Fibroblast of villous mesenchyme (primary cell): ENCODE measurements at regions not wholly inside any gene's neighbourhood (a gene's known extent, or its start where the extent isn't known, plus 50 kb on each side); places are given as distances from the start of the nearest gene placed in this dataset.

Experiments used
- DNase-seq: peaks from one replicate; pipeline ENCODE4 v3.0.0-alpha.2; 2010; ENCODE audit warnings: low read depth
- H3K4me3 ChIP-seq: 2 replicates; pipeline ENCODE4 v1.5.1; 2011; ENCODE audit warnings: low read depth, mild to moderate bottlenecking, low read length
- TF ChIP-seq, protein P1 (sequence below): IDR thresholded peaks from 2 replicates; pipeline ENCODE4 v1.5.1; 2012; ENCODE audit warnings: low read depth, mild to moderate bottlenecking, low read length; ENCODE audit not compliant: insufficient read depth

DNA sequence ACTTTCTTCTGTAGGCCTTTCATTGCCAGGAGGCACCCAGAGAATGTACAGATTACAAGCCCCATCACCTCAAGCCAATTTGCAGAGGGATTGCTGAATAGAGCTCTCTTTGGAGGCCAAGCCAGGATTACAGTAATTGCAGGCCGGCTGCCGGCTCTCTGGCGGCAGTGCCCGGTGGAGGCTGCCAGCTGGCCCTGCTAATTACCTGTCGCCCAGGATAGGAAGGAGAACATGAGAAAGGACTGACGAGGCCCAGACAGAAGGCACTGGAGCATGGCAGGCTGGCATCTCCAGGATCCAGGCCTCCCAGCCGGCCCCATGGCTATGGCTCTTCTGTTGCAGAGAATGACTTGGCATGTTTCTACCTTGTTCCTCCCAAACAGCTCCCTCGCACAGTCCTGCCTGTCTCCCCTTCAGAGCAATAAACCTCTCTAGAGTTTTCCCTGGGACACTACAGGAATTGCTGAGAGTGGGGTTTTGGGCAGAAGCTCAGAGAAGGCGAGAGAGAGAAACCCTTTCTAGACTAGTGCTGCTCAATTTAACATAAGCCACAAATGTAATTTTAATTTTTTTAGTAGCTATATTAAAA, 273.6 kb upstream of the PROK2 start:
- no peak for DNase-seq
- no peak overlapping the region for H3K4me3 ChIP-seq
- TF ChIP-seq, protein P1, sequence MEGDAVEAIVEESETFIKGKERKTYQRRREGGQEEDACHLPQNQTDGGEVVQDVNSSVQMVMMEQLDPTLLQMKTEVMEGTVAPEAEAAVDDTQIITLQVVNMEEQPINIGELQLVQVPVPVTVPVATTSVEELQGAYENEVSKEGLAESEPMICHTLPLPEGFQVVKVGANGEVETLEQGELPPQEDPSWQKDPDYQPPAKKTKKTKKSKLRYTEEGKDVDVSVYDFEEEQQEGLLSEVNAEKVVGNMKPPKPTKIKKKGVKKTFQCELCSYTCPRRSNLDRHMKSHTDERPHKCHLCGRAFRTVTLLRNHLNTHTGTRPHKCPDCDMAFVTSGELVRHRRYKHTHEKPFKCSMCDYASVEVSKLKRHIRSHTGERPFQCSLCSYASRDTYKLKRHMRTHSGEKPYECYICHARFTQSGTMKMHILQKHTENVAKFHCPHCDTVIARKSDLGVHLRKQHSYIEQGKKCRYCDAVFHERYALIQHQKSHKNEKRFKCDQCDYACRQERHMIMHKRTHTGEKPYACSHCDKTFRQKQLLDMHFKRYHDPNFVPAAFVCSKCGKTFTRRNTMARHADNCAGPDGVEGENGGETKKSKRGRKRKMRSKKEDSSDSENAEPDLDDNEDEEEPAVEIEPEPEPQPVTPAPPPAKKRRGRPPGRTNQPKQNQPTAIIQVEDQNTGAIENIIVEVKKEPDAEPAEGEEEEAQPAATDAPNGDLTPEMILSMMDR: no peak

DNA sequence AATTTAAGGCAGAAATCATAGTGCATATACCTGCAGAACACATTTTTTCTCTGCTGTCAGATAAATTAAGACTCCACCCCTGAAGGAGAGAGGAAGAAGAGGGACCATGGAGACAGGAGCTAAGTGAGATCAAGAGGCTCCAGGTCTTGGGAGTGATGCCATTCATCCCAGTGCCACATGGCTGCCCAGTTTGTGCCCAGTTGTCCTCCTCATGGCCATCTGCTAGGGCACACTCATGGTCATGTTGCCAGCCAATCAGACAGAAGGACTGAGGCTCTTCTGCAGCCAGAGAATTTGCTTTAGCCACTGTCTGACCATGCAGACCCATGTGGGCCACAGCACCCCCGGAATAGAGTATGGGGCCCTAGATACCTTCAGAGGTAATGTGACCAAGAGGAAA, 270.5 kb upstream of the PROK2 start:
- no peak overlapping the region for H3K4me3 ChIP-seq
- TF ChIP-seq, protein P1: no peak
- DNase-seq: no peak

DNA sequence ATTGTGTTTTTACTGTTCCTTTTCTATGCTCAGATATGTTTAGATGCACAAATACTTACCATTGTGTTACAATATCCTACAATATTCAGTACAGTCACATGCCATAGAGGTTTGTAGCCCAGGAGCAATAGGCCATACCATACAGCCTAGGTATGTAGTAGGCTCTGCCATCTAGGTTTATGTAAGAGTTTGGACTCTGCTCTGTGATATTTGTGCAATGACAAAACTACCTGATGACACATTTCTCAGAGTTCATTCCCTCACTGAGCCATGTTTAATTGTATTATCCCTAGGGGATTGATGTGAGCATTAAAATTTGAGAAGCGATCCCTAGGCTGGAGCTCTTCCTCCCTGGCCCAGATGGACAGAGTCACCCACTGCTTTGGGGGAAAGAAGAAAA, 270.0 kb upstream of the PROK2 start:
- no peak for DNase-seq
- H3K4me3 ChIP-seq: no peak overlapping the region
- TF ChIP-seq, protein P1: no peak

DNA sequence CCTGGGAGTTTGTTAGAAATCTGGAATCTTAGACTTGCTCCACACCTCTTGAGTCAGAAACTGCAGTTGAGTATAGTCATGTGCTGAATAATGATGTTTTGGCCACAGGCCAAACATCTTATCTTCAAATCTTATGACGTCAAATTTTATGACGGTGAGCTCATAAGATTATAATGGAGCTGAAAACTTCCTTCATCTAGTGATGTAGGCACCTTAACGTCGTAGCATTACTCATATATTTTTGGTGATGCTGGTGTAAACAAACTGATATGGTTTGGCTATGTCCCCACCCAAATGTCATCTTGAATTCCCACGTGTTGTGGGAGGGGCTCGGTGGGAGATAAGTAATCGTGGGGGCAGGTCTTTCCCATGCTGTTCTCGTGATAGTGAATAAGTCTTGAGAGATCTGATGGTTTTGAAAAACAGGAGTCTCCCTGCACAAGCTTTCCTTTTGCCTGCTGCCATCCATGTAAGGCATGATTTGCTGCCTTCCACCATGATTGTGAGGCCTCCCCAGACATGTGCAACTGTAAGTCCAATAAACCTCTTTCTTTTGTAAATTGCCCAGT, 268.0 kb upstream of the PROK2 start:
- no peak overlapping the region for H3K4me3 ChIP-seq
- TF ChIP-seq, protein P1: no peak
- DNase-seq: no peak

DNA sequence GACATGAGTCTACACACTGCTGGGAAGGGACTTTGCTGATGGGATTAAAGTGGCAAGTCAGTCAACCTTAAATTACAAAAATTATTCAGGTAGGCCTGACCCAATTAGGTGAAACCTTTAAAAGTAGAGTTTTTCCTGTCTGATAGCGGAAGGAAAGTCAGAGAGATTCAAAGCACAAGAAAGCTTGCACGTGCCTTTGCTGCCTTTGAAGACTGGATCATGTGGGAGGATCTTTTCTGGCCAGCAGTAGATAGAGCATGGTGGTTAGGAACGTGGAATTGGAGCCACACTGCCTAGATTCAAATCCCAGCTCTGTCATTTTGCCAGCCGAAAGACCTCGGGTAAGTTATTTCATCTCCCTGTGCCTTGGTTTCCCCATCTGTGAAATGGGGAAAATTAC, 265.8 kb upstream of the PROK2 start:
- H3K4me3 ChIP-seq: no peak overlapping the region
- TF ChIP-seq, protein P1: no peak
- DNase-seq: no peak

DNA sequence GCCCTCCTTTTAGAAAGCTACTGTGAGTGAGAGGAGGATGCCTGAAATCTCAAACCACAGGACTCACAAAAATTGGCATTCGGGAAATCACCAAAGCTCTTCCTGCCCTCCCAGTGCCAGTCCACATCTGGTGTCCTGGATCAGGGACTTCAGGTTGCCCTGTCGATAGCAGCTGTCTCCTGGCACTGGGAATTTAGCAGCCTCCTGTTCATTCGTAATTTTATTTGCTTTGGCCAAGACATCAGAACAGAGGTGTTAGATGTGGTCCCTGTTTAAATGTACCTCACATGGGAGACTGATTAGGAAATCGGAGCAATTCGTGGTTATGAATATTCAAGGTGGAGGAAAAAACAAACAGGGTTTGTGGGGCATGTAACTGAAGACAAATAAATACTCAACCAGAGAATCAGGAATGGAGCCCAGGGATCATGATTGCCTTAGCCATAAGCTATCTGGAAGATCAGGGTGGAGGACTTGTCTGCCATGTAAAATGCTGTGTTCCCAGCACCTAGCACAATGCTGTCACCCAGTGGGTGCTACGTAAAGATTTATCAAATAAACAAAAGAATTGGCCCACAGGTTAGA, 265.2 kb upstream of the PROK2 start:
- TF ChIP-seq, protein P1: no peak
- no peak for DNase-seq
- H3K4me3 ChIP-seq: no peak overlapping the region

DNA sequence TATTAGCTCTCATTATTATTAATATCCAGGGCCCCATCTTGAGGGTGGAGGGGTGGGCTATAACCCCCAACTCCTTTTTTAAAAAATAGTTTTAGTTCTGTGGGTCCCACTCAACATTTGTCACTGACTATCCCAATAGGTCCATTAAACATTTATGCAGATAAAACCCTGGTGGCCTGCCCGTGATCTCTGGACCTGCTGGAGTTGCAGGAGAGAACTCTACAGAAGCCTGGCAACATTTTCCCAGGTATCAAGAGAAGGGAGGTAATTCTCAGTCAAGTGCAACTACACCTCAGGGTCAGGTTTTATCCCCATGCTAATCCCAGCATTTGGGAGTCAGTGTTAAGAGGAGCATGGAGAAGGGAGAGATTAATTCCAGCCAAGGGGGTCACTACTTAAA, 264.4 kb upstream of the PROK2 start:
- no peak for DNase-seq
- TF ChIP-seq, protein P1: no peak
- H3K4me3 ChIP-seq: no peak overlapping the region
